IMR-90 (cell line): ENCODE measurements at regions not wholly inside any gene's neighbourhood (a gene's known extent, or its start where the extent isn't known, plus 50 kb on each side); places are given as distances from the start of the nearest gene placed in this dataset.

Experiments
- BHLHE40 ChIP-seq: fragments of 150-350 bp; IDR thresholded peaks from 2 replicates; pipeline ENCODE4 v1.6.1; 2016; ENCODE audit warnings: mild to moderate bottlenecking, low read depth, low read length
- CEBPB ChIP-seq: IDR thresholded peaks from 2 replicates; pipeline ENCODE4 v1.6.1; 2012; ENCODE audit warnings: low read depth, low read length, improper control_type of control experiment
- CTCF ChIP-seq: conservative IDR thresholded peaks from 2 replicates; pipeline ENCODE4 v1.5.1; 2012; ENCODE audit warnings: mild to moderate bottlenecking, low read depth, low read length, improper control_type of control experiment
- FOS ChIP-seq: fragments of 150-350 bp; IDR thresholded peaks from 2 replicates; pipeline ENCODE4 v1.6.1; 2016; ENCODE audit warnings: low read depth, low read length
- MAFK ChIP-seq: IDR thresholded peaks from 2 replicates; pipeline ENCODE4 v1.6.1; 2012; ENCODE audit warnings: low read depth, low read length, improper control_type of control experiment
- MXI1 ChIP-seq: IDR thresholded peaks from 2 replicates; pipeline ENCODE4 v1.6.1; 2012; ENCODE audit warnings: low read depth, mild to moderate bottlenecking, low read length, moderate library complexity, borderline replicate concordance
- NFE2L2 ChIP-seq: fragments of 150-350 bp; IDR thresholded peaks from 2 replicates; pipeline ENCODE4 v1.6.1; 2016; ENCODE audit warnings: low read depth, mild to moderate bottlenecking, low read length
- POLR2A ChIP-seq: IDR thresholded peaks from 2 replicates; pipeline ENCODE4 v1.6.1; 2012; ENCODE audit warnings: mild to moderate bottlenecking, low read depth, low read length
- RAD21 ChIP-seq: IDR thresholded peaks from 2 replicates; pipeline ENCODE4 v1.6.1; 2012; ENCODE audit warnings: low read length, improper control_type of control experiment
- RCOR1 ChIP-seq: IDR thresholded peaks from 2 replicates; pipeline ENCODE4 v1.6.1; 2012; ENCODE audit warnings: mild to moderate bottlenecking, low read length, improper control_type of control experiment; ENCODE audit not compliant: insufficient replicate concordance
- RFX5 ChIP-seq: IDR thresholded peaks from 2 replicates; pipeline ENCODE4 v1.8.0; 2012; ENCODE audit warnings: low read depth, mild to moderate bottlenecking, low read length, moderate library complexity
- SMC3 ChIP-seq: fragments of 150-350 bp; IDR thresholded peaks from 2 replicates; pipeline ENCODE4 v1.6.1; 2016; ENCODE audit warnings: low read depth, mild to moderate bottlenecking, antibody characterized with exemption, low read length, moderate library complexity
- TF ChIP-seq, protein P1 (sequence below): fragments of 150-350 bp; IDR thresholded peaks from 2 replicates; pipeline ENCODE4 v1.6.1; 2017; ENCODE audit warnings: mild to moderate bottlenecking, antibody characterized with exemption, low read length, low read depth
- TF ChIP-seq, protein P2 (sequence below): fragments of 150-350 bp; IDR thresholded peaks from 2 replicates; pipeline ENCODE4 v1.6.1; 2016; ENCODE audit warnings: low read depth, mild to moderate bottlenecking, low read length, moderate library complexity, borderline replicate concordance

DNA sequence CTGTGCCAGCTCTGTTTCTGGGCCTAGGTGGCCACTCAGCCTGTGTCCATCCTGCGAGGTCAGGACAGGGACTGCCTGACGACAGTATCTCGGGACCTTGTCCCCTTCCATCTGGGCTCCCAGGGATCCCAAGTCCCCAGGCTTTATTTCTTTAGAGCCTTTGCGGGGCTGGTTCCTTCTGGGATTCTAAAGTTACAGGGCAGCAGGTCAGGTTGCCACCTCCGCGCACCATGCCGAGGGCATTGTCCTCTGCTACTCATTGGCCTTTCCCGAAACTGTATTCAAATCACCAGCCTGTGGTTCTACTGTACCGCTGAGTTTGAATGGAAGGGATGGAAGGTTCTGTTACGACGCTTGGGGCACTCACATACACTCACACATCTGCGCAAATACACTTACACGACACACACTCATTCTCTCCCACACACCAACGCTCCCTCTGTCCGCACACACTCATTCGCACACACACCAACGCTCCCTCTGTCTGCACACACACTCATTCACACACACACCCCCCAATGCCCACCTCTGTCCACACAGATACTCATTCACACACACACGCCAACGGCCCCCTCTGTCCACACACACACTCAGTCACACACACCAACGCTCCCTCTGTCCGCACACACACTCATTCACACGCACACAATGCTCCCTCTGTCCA is 59.8 kb upstream of the THBS2 start:
- TF ChIP-seq CTCF = no peak
- no peak for TF ChIP-seq MXI1
- TF ChIP-seq MAFK = no peak
- no peak for TF ChIP-seq RCOR1
- TF ChIP-seq RFX5 = no peak
- no peak for TF ChIP-seq POLR2A
- TF ChIP-seq, protein P1, sequence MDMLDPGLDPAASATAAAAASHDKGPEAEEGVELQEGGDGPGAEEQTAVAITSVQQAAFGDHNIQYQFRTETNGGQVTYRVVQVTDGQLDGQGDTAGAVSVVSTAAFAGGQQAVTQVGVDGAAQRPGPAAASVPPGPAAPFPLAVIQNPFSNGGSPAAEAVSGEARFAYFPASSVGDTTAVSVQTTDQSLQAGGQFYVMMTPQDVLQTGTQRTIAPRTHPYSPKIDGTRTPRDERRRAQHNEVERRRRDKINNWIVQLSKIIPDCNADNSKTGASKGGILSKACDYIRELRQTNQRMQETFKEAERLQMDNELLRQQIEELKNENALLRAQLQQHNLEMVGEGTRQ = no peak
- TF ChIP-seq NFE2L2 = no peak
- TF ChIP-seq, protein P2, sequence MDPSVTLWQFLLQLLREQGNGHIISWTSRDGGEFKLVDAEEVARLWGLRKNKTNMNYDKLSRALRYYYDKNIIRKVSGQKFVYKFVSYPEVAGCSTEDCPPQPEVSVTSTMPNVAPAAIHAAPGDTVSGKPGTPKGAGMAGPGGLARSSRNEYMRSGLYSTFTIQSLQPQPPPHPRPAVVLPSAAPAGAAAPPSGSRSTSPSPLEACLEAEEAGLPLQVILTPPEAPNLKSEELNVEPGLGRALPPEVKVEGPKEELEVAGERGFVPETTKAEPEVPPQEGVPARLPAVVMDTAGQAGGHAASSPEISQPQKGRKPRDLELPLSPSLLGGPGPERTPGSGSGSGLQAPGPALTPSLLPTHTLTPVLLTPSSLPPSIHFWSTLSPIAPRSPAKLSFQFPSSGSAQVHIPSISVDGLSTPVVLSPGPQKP = no peak
- no peak for TF ChIP-seq SMC3
- TF ChIP-seq BHLHE40 = no peak
- TF ChIP-seq CEBPB = no peak
- TF ChIP-seq RAD21 = no peak
- no peak for TF ChIP-seq FOS
